Skeletal muscle cell (primary cell): ENCODE measurements at regions not wholly inside any gene's neighbourhood (a gene's known extent, or its start where the extent isn't known, plus 50 kb on each side); places are given as distances from the start of the nearest gene placed in this dataset.

Experiments
- DNase-seq: peaks from one replicate; pipeline ENCODE4 v3.0.0-alpha.2; 2010; ENCODE audit warnings: low read depth
- H3K4me3 ChIP-seq: 2 replicates; pipeline ENCODE4 v1.5.1; 2011; ENCODE audit warnings: low read depth, mild to moderate bottlenecking, control low read depth, low read length, moderate library complexity

DNA sequence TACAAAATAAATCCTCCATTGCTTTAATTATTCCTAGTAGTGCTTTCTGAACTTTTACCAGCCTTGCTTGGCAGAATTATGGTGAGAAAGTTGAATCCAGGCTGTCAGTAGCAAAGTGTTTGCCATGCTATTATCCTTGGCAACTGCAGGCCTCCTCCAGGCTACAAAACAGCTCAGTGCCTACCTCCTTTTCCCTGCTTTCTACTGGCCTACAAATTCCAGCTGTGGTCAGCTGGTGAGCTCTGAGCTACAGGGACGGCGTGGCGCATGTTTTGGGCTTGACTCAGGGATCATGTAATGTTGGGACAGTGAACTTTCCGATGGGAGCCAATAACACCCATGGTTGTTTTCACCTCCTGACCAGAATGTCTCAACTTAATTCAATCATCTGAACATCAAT, 456.1 kb upstream of the ADAMTS5 start:
- no peak overlapping the region for H3K4me3 ChIP-seq
- peak; percentile 96 for DNase-seq

DNA sequence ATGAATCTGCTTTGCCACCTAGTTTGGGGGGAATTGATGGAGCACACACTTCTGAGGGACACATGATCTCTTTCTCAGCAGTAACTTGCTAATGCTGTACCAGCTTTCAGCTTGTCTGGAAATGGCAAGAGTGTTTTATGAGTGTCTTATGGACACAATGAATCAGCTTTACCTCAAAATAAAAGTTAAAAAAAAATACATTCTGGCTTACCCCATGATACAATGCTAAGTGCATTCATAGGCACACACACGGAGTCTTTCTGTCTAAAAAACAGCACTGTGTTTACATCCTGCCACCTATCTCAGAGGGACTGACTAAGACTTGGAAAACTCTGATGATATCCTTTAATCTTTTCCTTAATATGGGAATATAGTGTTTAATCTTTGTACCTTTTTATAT, 455.5 kb upstream of the ADAMTS5 start:
- DNase-seq: peak; percentile 61
- no peak overlapping the region for H3K4me3 ChIP-seq

- DNase-seq: peak; percentile 64
- no peak overlapping the region for H3K4me3 ChIP-seq
Measured at GRCh38 chr21:27421654-27422053, 454.8 kb upstream of the ADAMTS5 start.

GRCh38 chr21:27419153-27419552, 452.3 kb upstream of the ADAMTS5 start:
- no peak for DNase-seq
- H3K4me3 ChIP-seq: no peak overlapping the region

GRCh38 chr21:27418346-27418745, 451.5 kb upstream of the ADAMTS5 start:
- H3K4me3 ChIP-seq: no peak overlapping the region
- no peak for DNase-seq

- H3K4me3 ChIP-seq: no peak overlapping the region
- DNase-seq: no peak
Measured at GRCh38 chr21:27412530-27412929, 445.6 kb upstream of the ADAMTS5 start.

- H3K4me3 ChIP-seq: no peak overlapping the region
- no peak for DNase-seq
Measured at GRCh38 chr21:27408826-27409225, 441.9 kb upstream of the ADAMTS5 start.

DNA sequence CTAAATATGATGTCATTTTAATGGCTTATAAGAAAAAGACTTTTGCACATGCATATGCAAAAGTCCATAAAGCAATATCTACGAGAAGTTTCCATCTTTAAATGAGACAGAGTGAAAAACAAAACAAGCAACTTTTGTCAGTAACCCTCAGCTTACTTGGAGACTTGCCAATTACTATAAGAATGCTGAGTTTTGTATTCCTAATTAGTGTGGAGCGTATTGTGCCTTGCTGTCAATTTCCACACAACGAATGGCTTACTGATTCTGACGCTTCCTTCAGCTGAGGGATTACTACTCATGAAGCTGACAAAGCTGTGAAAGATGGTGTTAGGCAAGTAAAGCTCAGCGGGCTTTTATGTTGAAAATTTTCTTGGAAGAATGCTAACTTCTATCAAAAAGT, 440.4 kb upstream of the ADAMTS5 start:
- no peak overlapping the region for H3K4me3 ChIP-seq
- DNase-seq: no peak

DNA sequence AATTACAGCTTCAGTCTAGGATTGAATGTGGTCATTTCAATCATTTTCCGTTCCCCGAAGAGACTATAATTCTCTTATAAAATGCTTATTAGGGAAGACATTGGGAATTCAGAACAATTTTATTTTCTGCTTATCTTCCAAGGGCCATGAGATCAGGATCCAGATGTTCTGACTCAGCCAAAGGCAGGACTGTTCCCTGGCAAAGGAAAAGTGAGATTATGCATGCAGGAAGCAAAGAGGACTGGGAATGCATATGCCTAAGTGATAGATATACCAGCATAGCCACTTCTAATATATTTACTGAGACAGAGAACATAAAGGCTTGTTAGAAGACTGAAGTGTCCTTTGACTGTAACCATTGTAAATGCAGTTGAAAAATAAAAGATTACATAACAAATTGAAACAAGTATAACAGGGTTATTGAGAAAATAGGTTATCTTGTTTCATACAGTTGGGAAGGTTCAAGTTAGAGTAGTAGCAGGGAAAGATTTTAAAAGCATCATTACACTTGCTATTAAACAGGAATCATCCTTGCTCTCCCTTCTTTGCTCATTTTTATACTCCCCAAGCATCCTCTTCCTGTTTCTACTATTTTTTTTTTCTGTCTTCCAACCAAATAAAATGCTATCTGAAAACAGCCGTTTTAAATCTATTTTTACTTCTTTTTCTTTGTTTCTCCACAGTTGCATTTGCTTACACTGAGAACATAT, 439.6 kb upstream of the ADAMTS5 start:
- H3K4me3 ChIP-seq: no peak overlapping the region
- DNase-seq: no peak

DNA sequence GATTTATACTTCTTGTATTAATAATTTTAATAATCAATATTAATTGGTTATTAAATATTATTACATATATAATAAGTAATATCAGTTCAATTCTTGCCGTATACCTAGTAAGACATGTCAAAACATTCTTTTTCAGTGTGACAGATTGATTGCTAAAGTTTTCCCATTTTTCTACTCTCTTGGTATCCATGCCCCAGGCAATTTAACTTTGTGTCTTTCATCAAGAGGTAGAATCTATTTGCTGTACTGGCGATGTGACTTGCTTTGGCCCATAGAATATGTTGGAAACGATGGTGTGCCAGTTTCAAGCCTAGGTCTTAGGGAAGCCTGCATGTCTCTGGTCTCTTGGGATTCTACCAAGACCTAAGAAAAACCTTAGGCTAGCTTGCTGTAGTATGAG, 436.1 kb upstream of the ADAMTS5 start:
- DNase-seq: no peak
- no peak overlapping the region for H3K4me3 ChIP-seq

- no peak for DNase-seq
- no peak overlapping the region for H3K4me3 ChIP-seq
Measured at GRCh38 chr21:27400045-27400444, 433.2 kb upstream of the ADAMTS5 start.

- no peak overlapping the region for H3K4me3 ChIP-seq
- no peak for DNase-seq
Measured at GRCh38 chr21:27397578-27397977, 430.7 kb upstream of the ADAMTS5 start.

DNA sequence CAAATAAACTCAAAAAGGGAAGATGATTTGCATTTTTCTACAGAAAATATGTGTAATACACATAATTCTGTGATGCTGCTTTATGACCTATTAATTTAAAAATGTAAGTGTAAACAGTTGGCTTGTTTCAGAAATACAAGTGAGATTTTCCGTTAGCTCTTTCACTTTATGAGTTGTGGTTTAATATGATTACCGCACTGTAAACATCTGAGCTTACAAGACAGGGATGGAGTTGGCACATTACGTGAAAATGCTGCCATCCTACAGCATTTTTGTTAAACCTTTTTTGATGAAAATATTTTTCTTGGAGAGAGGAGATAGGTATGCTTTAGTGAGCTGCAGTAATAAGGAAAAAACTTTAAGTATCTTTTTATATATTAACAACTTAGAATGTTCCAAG, 426.8 kb upstream of the ADAMTS5 start:
- no peak overlapping the region for H3K4me3 ChIP-seq
- no peak for DNase-seq

DNA sequence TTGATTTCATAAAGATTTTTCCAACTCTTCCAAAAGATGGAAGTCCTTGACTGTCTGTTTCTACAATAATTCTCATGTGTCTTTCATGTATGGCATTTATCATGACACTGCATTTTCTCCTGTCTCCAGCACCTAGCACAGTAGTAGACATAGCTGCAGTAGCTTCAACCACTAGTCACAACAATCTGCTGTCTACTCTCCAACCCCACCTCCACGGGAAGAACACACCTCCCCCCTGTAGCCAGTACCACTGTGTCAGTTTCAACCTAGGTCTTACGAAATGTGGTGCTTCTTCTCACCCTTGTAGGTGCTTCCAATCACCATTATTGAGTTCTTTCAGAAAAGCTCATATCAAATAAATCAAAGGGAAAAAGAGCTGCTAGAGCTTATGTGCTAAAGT, 425.1 kb upstream of the ADAMTS5 start:
- H3K4me3 ChIP-seq: no peak overlapping the region
- DNase-seq: no peak

- H3K4me3 ChIP-seq: no peak overlapping the region
- no peak for DNase-seq
Measured at GRCh38 chr21:27390384-27390783, 423.5 kb upstream of the ADAMTS5 start.

- H3K4me3 ChIP-seq: no peak overlapping the region
- no peak for DNase-seq
Measured at GRCh38 chr21:27388825-27389224, 421.9 kb upstream of the ADAMTS5 start.

- no peak for DNase-seq
- H3K4me3 ChIP-seq: no peak overlapping the region
Measured at GRCh38 chr21:27382404-27382803, 415.5 kb upstream of the ADAMTS5 start.

DNA sequence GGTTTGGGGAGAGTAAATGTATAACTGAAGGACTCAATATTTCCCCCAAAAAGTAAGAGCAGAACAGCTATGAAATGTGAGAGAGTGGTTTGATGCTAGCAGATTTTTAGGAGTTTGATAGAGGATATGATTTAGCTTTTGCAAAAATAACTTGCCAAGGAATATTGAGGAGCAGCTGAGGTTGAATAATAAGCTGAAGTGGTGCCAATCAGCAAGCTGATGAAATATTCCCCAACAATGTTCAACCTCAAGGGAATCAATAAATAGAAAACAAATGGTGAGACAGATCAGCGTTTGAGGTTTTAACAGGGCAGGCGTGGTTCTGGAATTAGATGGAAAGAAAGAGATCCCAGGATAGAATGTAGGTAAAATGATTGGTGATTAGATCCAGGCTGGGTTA, 413.4 kb upstream of the ADAMTS5 start:
- no peak overlapping the region for H3K4me3 ChIP-seq
- no peak for DNase-seq

- no peak overlapping the region for H3K4me3 ChIP-seq
- DNase-seq: no peak
Measured at GRCh38 chr21:27379354-27379753, 412.5 kb upstream of the ADAMTS5 start.

DNA sequence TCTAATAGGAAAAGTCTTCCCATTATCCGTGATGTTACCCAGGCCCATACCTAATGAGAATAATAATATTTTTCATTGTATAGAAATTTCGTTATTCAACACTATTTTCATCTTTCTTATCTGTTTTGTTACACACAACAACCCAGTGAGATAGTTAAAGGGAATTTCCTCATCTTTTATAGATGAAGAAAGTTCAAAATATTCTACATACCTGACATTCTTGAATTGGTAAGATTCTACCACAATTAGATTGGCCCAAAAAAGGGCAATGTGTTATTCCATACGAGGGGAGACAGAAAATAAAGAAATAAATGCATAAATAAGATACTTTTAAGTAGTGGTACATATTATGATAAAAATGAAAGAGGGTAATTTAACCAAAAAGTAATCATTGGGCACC, 405.5 kb upstream of the ADAMTS5 start:
- DNase-seq: no peak
- no peak overlapping the region for H3K4me3 ChIP-seq

DNA sequence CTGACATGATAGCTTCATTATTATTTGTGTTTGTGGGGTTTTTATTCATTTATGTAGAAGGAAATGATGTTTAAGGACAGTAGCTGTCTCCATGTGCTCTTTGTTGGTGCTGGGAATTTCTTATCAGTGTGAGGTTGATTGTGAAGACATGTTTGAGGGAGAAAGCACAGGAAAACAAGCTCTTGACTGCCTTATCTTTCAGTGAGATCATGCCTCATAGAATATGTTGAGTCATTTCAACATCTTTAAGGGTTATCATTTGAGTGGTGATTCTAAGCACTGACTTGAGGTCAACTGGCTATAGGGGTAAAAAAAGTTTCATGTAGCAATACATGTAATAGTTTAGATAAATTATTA, 405.1 kb upstream of the ADAMTS5 start:
- H3K4me3 ChIP-seq: no peak overlapping the region
- no peak for DNase-seq
